GM12872 (cell line): ENCODE measurements at regions not wholly inside any gene's neighbourhood (a gene's known extent, or its start where the extent isn't known, plus 50 kb on each side); places are given as distances from the start of the nearest gene placed in this dataset.

Experiments
- TF ChIP-seq, protein P1 (sequence below): IDR thresholded peaks from 3 replicates; pipeline ENCODE4 v1.5.1; 2011; ENCODE audit warnings: low read depth, mild to moderate bottlenecking, low read length, moderate library complexity; ENCODE audit not compliant: insufficient read depth

DNA sequence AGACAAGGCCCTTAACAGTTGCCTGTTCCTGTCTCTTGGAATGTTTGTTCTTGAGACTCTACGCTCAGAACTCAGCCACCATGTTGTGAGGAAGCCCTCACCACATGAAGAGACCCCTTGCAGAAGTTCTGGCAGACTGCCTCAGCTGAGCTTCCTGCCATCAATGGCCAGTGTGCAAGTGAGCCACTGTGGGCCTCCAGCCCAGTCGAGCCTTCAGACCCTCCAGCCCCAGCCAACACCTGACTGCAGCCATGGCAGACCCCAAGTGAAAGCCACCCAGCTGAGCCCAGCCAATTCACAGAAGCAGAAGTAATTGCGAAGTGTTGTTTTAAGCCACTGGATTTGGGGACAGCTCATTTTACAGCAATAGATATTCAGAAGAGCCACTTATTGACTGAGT is 78.3 kb downstream of the SNX5 start:
- TF ChIP-seq, protein P1, sequence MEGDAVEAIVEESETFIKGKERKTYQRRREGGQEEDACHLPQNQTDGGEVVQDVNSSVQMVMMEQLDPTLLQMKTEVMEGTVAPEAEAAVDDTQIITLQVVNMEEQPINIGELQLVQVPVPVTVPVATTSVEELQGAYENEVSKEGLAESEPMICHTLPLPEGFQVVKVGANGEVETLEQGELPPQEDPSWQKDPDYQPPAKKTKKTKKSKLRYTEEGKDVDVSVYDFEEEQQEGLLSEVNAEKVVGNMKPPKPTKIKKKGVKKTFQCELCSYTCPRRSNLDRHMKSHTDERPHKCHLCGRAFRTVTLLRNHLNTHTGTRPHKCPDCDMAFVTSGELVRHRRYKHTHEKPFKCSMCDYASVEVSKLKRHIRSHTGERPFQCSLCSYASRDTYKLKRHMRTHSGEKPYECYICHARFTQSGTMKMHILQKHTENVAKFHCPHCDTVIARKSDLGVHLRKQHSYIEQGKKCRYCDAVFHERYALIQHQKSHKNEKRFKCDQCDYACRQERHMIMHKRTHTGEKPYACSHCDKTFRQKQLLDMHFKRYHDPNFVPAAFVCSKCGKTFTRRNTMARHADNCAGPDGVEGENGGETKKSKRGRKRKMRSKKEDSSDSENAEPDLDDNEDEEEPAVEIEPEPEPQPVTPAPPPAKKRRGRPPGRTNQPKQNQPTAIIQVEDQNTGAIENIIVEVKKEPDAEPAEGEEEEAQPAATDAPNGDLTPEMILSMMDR, result no peak

- TF ChIP-seq, protein P1, result 0 out of 3 replicates have a peak, but pooled peaks have one; percentile 5
Observed at GRCh38 chr20:17889226-17889625, 79.4 kb downstream of the SNX5 start.

GRCh38 chr20:17888044-17888443 is 80.5 kb downstream of the SNX5 start:
- TF ChIP-seq, protein P1, result no peak

DNA sequence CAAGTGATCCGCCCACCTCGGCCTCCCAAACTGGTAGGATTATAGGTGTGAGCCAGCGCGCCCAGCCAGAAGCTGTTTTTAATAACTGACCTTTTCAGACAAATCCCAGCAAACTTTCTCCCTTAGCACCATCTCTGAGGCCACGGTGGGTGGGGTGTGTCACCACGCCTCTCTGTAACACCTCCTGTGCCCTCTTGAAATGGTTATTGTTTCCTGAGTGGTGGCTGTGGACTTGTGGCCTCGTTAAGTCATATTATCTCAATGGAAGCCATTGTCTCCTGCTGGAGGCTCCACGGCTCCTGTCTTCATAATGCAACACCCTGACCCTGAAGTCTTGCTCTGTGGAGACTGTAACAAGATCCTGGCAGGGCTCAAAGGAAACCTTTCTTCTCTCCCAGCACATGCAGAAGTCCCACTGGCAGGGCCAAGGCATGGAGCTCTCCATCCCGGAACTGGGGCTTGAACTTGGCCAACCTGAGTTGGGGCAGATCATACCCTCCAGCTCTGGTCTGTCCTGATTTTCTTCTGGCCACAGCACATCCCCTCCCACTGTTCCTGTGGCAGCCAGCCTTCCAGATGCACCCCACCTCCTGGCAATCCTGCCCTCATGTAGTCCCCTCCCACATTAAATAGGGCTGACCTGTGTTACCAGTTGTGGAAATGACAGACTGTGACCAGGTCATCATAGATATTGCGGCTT is 81.1 kb downstream of the SNX5 start:
- TF ChIP-seq, protein P1, result no peak

DNA sequence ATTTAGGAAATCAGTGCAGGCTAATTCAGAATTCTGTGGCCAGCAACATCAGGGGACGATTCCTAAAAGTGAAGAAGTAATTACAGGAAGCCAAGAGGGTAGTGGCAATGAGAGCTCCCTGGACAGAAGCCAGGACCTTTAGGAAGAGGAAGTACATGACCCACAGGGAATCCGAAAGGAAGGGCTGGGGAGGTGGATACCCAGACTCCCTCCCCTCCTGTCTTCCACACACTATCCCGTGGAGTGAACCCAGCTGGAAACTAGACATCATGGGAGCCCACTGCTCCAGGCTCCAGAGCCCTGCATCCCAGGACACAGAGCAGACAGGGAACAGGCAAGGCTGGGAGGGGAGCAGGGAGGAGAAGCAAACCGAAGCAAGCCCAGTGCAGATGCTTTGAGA is 83.0 kb downstream of the SNX5 start:
- TF ChIP-seq, protein P1, result no peak

- TF ChIP-seq, protein P1, result no peak
Observed at GRCh38 chr20:17885076-17885475, 83.5 kb downstream of the SNX5 start.

- TF ChIP-seq, protein P1, result no peak
Observed at GRCh38 chr20:17884307-17885003, 84.1 kb downstream of the SNX5 start.
